Osteocyte (in vitro differentiated cells): ENCODE measurements at regions not wholly inside any gene's neighbourhood (a gene's known extent, or its start where the extent isn't known, plus 50 kb on each side); places are given as distances from the start of the nearest gene placed in this dataset.

Experiments used
- DNase-seq: peaks from one replicate; pipeline ENCODE4 v3.0.0; 2021; ENCODE audit warnings: mixed read lengths; ENCODE audit not compliant: unreplicated experiment; ENCODE audit errors: extremely low spot score
- H3K27ac Mint-ChIP-seq: one replicate; pipeline ENCODE4 v1.8.0; 2021; ENCODE audit warnings: mild to moderate bottlenecking, mixed read lengths; ENCODE audit not compliant: unreplicated experiment
- H3K27me3 Mint-ChIP-seq: one replicate; pipeline ENCODE4 v1.8.0; 2021; ENCODE audit warnings: mixed read lengths; ENCODE audit not compliant: unreplicated experiment
- H3K36me3 Mint-ChIP-seq: one replicate; pipeline ENCODE4 v1.8.0; 2021; ENCODE audit warnings: mixed read lengths; ENCODE audit not compliant: unreplicated experiment
- H3K4me1 Mint-ChIP-seq: one replicate; pipeline ENCODE4 v1.8.0; 2021; ENCODE audit warnings: mixed read lengths; ENCODE audit not compliant: unreplicated experiment
- H3K4me3 Mint-ChIP-seq: one replicate; pipeline ENCODE4 v1.8.0; 2021; ENCODE audit warnings: mild to moderate bottlenecking, moderate library complexity, mixed read lengths; ENCODE audit not compliant: unreplicated experiment
- H3K9me3 Mint-ChIP-seq: one replicate; pipeline ENCODE4 v1.8.0; 2021; ENCODE audit warnings: mixed read lengths; ENCODE audit not compliant: unreplicated experiment
- CTCF ChIP-seq: fragments of 200-600 bp; sonication (generic); IDR thresholded peaks from 2 replicates; pipeline ENCODE4 v1.5.0; 2021; ENCODE audit warnings: antibody characterized with exemption, mild to moderate bottlenecking, moderate library complexity

GRCh38 chr3:86176445-86176784, 814.5 kb downstream of the VGLL3 start:
- no peak for DNase-seq
- no peaks in the 10 kb centered on the region for H3K36me3 Mint-ChIP-seq

GRCh38 chr3:86175593-86176444, 815.1 kb downstream of the VGLL3 start:
- Mint-ChIP-seq H3K27me3 (peaks cover 1% of the 10 kb centered on the region), H3K4me1 (no peaks in the 10 kb centered on the region), H3K9me3 (no peaks in the 10 kb centered on the region), H3K4me3 (no peak overlapping the region), H3K27ac (no peak overlapping the region), H3K36me3 (no peaks in the 10 kb centered on the region)
- TF ChIP-seq CTCF: no peak
- DNase-seq: no peak

More at GRCh38 chr3:86176445-86176784, 814.5 kb downstream of the VGLL3 start:
- Mint-ChIP-seq H3K27me3 (peaks cover 2% of the 10 kb centered on the region), H3K27ac (no peak overlapping the region), H3K4me1 (no peaks in the 10 kb centered on the region), H3K9me3 (no peaks in the 10 kb centered on the region), H3K4me3 (no peak overlapping the region)
- no peak for TF ChIP-seq CTCF

GRCh38 chr3:86175051-86175536, 815.9 kb downstream of the VGLL3 start:
- no peak for TF ChIP-seq CTCF
- H3K4me3 Mint-ChIP-seq: no peak overlapping the region
- no peak for DNase-seq
- H3K36me3 Mint-ChIP-seq: no peaks in the 10 kb centered on the region
- H3K27me3 Mint-ChIP-seq: no peaks in the 10 kb centered on the region
- H3K9me3 Mint-ChIP-seq: no peaks in the 10 kb centered on the region
- H3K4me1 Mint-ChIP-seq: no peaks in the 10 kb centered on the region
- H3K27ac Mint-ChIP-seq: no peak overlapping the region

GRCh38 chr3:86173401-86173800, 817.5 kb downstream of the VGLL3 start:
- Mint-ChIP-seq H3K9me3 (no peaks in the 10 kb centered on the region), H3K27ac (no peak overlapping the region), H3K4me1 (no peaks in the 10 kb centered on the region), H3K27me3 (peaks cover under 1% of the 10 kb centered on the region), H3K36me3 (no peaks in the 10 kb centered on the region), H3K4me3 (no peak overlapping the region)
- DNase-seq: no peak
- TF ChIP-seq CTCF: no peak

GRCh38 chr3:86168512-86168911, 822.4 kb downstream of the VGLL3 start:
- DNase-seq: no peak
- Mint-ChIP-seq H3K36me3 (no peaks in the 10 kb centered on the region), H3K27me3 (peaks cover 2% of the 10 kb centered on the region), H3K27ac (no peak overlapping the region), H3K4me1 (no peaks in the 10 kb centered on the region), H3K4me3 (no peak overlapping the region), H3K9me3 (no peaks in the 10 kb centered on the region)
- TF ChIP-seq CTCF: no peak
